HFFc6 (cell line): ENCODE measurements at regions not wholly inside any gene's neighbourhood (a gene's known extent, or its start where the extent isn't known, plus 50 kb on each side); places are given as distances from the start of the nearest gene placed in this dataset.
"Not testable (repeated sequence)": the region's sequence is repeated elsewhere in the genome, so short reads cannot be mapped to it uniquely, and the experiment has no call there.

Experiments used
- DNase-seq: peaks from one replicate; pipeline ENCODE4 v3.0.0-alpha.2; 2018
- H3K27ac Mint-ChIP-seq: 2 replicates; pipeline ENCODE4 v1.8.0; 2020; ENCODE audit warnings: mild to moderate bottlenecking, mixed read lengths
- H3K27me3 Mint-ChIP-seq: 2 replicates; pipeline ENCODE4 v1.8.0; 2021; ENCODE audit warnings: mild to moderate bottlenecking, moderate library complexity, mixed read lengths; ENCODE audit not compliant: insufficient read depth
- H3K36me3 Mint-ChIP-seq: 2 replicates; pipeline ENCODE4 v1.8.0; 2021; ENCODE audit warnings: low read depth, mixed read lengths
- H3K4me1 Mint-ChIP-seq: 2 replicates; pipeline ENCODE4 v1.8.0; 2020; ENCODE audit warnings: low read depth, mixed read lengths
- H3K4me3 Mint-ChIP-seq: 2 replicates; pipeline ENCODE4 v1.8.0; 2020; ENCODE audit warnings: mild to moderate bottlenecking, moderate library complexity, mixed read lengths
- H3K9me3 Mint-ChIP-seq: 2 replicates; pipeline ENCODE4 v1.8.0; 2020; ENCODE audit warnings: mild to moderate bottlenecking, mixed read lengths
- TF ChIP-seq, protein P1 (sequence below): fragments of 200-600 bp; sonication (generic); IDR thresholded peaks from 2 replicates; pipeline ENCODE4 v1.5.0; 2021; ENCODE audit warnings: antibody characterized with exemption, mild to moderate bottlenecking

DNA sequence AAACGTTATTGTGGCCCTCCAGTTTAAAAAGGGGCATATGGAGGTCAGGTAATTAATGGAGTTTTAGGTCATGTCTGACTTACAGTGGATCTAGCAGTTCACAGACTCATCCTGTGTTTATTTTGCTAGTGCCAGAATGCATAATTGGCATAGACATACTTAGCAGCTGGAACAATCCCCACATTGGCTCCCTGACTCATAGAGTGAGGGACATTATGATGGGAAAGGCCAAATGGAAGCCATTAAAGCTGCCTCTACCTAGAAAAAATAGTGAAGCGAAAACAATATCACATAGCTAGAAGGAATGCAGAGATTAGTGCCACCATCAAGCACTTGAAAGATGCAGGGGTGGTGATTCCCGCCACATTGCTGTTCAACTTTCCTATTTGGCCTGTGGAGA, 610.7 kb downstream of the SLITRK5 start:
- H3K4me3 Mint-ChIP-seq = no peak overlapping the region
- DNase-seq = no peak
- H3K4me1 Mint-ChIP-seq = no peaks in the 10 kb centered on the region
- TF ChIP-seq, protein P1, sequence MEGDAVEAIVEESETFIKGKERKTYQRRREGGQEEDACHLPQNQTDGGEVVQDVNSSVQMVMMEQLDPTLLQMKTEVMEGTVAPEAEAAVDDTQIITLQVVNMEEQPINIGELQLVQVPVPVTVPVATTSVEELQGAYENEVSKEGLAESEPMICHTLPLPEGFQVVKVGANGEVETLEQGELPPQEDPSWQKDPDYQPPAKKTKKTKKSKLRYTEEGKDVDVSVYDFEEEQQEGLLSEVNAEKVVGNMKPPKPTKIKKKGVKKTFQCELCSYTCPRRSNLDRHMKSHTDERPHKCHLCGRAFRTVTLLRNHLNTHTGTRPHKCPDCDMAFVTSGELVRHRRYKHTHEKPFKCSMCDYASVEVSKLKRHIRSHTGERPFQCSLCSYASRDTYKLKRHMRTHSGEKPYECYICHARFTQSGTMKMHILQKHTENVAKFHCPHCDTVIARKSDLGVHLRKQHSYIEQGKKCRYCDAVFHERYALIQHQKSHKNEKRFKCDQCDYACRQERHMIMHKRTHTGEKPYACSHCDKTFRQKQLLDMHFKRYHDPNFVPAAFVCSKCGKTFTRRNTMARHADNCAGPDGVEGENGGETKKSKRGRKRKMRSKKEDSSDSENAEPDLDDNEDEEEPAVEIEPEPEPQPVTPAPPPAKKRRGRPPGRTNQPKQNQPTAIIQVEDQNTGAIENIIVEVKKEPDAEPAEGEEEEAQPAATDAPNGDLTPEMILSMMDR = no peak
- H3K27me3 Mint-ChIP-seq = no peaks in the 10 kb centered on the region; the same call in 1 of the 2 replicates
- H3K27ac Mint-ChIP-seq = no peak overlapping the region
- peaks cover 5% of the 10 kb centered on the region; the same call in 1 of the 2 replicates for H3K36me3 Mint-ChIP-seq
- H3K9me3 Mint-ChIP-seq = peaks cover 51% of the 10 kb centered on the region

DNA sequence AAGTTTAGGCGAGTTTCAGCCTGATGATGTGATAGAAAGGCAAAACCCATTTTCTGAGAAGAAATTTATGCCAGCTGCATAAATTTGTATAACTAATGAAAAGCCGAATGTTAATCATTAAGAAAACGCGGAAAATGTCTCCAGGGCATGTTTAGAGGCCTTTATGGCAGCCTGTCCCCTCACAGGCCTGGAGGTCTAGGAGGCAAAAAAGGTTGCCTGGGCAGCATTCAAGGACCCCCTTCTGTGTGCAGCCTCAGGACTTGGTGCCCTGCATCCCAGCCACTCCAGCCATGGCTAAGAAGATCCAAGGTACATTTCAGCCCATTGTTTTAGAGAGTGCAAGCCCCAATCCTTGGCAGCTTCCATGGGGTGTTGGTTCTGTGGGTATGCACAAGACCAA, 614.2 kb downstream of the SLITRK5 start:
- no peak overlapping the region for H3K4me3 Mint-ChIP-seq
- H3K27me3 Mint-ChIP-seq = no peaks in the 10 kb centered on the region; the same call in 1 of the 2 replicates

DNA sequence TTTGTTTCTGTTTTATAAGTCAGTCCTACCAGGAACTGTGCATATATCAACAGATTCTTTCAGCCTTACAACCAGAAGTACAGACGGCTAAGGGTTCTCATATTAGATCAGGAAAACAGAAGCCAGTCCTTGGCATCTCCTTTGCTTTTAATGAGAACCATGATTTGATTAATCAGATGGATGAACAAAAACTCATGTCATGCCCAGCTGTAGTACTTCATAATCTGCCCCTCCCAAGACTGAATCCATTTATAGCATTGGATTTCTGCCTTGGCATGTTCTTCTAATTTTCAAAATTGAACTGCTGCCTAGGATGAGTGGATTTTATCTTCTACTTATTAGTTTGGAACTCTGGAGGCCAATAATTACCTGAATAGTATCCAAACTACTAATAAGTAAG, 617.2 kb downstream of the SLITRK5 start:
- no peaks in the 10 kb centered on the region for H3K4me1 Mint-ChIP-seq
- no peak for DNase-seq
- H3K4me3 Mint-ChIP-seq = no peak overlapping the region
- H3K27ac Mint-ChIP-seq = no peak overlapping the region
- TF ChIP-seq, protein P1 = no peak
- peaks cover 5% of the 10 kb centered on the region; the same call in 1 of the 2 replicates for H3K36me3 Mint-ChIP-seq
- H3K27me3 Mint-ChIP-seq = peaks cover 1% of the 10 kb centered on the region; the same call in 1 of the 2 replicates
- H3K9me3 Mint-ChIP-seq = peaks cover 31% of the 10 kb centered on the region

More for the DNA sequence above, 614.2 kb downstream of the SLITRK5 start:
- Mint-ChIP-seq H3K27ac (no peak overlapping the region), H3K36me3 (peaks cover 5% of the 10 kb centered on the region; the same call in 1 of the 2 replicates), H3K9me3 (peaks cover 35% of the 10 kb centered on the region), H3K4me1 (no peaks in the 10 kb centered on the region)
- no peak for DNase-seq
- TF ChIP-seq, protein P1 = no peak

DNA sequence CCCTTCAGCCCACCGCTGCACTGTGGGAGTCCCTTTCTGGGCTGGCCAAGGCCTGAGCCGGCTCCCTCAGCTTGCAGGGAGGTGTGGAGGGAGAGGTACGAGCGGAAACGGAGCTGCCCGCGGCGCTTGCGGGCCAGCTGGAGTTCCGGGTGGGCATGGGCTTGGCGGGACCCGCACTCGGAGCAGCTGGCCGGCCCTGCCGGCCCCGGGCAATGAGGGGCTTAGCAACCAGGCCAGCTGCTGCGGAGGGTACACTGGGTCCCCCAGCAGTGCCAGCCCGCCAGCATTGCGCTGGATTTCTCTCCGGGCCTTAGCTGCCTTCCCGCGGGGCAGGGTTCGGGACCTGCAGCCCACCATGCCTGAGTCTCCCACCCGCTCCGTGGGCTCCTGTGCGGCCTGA, 620.6 kb downstream of the SLITRK5 start:
- DNase-seq, H3K27me3 Mint-ChIP-seq, H3K4me1 Mint-ChIP-seq, H3K27ac Mint-ChIP-seq, H3K4me3 Mint-ChIP-seq, H3K36me3 Mint-ChIP-seq: not testable (repeated sequence)
- H3K9me3 Mint-ChIP-seq = peaks cover 27% of the 10 kb centered on the region

DNA sequence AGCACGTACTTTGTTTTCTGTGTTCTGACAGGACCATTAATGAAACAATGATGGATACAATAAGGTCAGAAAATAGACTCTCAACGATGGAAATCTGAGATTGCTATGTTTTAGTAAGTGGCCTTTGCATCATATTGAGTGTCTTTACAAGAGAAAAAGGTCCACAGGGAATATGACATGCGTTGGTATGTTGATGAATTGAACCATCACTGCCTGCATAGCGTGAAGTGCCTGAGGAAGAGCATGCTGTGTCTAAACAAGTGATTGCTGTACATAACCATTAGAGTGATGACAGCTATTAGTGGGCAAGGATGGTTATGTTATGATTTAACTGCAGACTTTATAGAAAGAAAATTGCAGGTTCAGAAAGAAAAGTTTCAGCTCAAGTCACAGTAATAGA, 623.2 kb downstream of the SLITRK5 start:
- no peaks in the 10 kb centered on the region for H3K4me1 Mint-ChIP-seq

DNA sequence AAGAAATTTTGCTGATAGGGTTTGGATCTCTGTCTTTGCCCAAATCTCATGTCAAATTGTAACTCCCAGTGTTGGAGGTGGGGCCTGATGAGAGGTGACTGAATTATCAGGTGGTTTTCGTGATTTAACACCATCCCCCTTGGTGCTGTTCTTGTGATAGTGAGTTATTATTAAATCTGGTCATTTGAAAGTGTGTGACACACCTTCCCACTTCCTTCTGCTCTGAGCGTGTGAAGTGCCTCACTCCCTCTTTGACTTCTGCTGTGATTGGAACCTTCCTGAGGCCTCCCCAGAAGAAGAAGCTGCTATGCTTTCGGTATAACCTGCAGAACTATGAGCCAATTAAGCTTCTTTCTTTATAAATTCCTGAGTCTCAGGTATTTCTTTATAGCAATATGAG, 632.0 kb downstream of the SLITRK5 start:
- Mint-ChIP-seq H3K4me3 (no peak overlapping the region), H3K27ac (no peak overlapping the region), H3K36me3 (0 out of 2 replicates have a peak, but pooled peaks cover 8% of the 10 kb centered on the region), H3K9me3 (peaks cover 33% of the 10 kb centered on the region), H3K27me3 (no peaks in the 10 kb centered on the region), H3K4me1 (no peaks in the 10 kb centered on the region)
- TF ChIP-seq, protein P1 = no peak
- no peak for DNase-seq

More for the DNA sequence above, 623.2 kb downstream of the SLITRK5 start:
- TF ChIP-seq, protein P1 = no peak
- Mint-ChIP-seq H3K36me3 (no peaks in the 10 kb centered on the region), H3K27ac (no peak overlapping the region), H3K27me3 (peaks cover 1% of the 10 kb centered on the region), H3K9me3 (peaks cover 29% of the 10 kb centered on the region), H3K4me3 (no peak overlapping the region)
- DNase-seq = no peak
